Endodermal cell (in vitro differentiated cells): ENCODE measurements at regions not wholly inside any gene's neighbourhood (a gene's known extent, or its start where the extent isn't known, plus 50 kb on each side); places are given as distances from the start of the nearest gene placed in this dataset.

Experiments
- DNase-seq: peaks from one replicate; pipeline ENCODE4 v3.0.0-alpha.2; 2017
- H3K27ac ChIP-seq: 2 replicates; pipeline ENCODE4 v1.5.1; 2013; ENCODE audit warnings: mild to moderate bottlenecking, low read depth, low read length, moderate library complexity
- H3K27me3 ChIP-seq: 2 replicates; pipeline ENCODE4 v1.6.1; 2013; ENCODE audit warnings: mild to moderate bottlenecking, low read length, moderate library complexity; ENCODE audit not compliant: insufficient read depth, control insufficient read depth, poor library complexity, severe bottlenecking
- H3K36me3 ChIP-seq: 2 replicates; pipeline ENCODE4 v1.7.0; 2013; ENCODE audit warnings: mild to moderate bottlenecking, low read length, moderate library complexity; ENCODE audit not compliant: control insufficient read depth, insufficient read depth
- H3K4me1 ChIP-seq: one replicate; pipeline ENCODE4 v1.7.0; 2013; ENCODE audit warnings: low read length; ENCODE audit not compliant: control insufficient read depth, insufficient read depth
- H3K4me3 ChIP-seq: 2 replicates; pipeline ENCODE4 v1.5.1; 2013; ENCODE audit warnings: mild to moderate bottlenecking, low read length, moderate library complexity
- H3K9ac ChIP-seq: 2 replicates; pipeline ENCODE4 v1.6.1; 2013; ENCODE audit warnings: mild to moderate bottlenecking, low read length, moderate library complexity; ENCODE audit not compliant: poor library complexity, severe bottlenecking; ENCODE audit errors: extremely low read depth
- H3K9me3 ChIP-seq: 2 replicates; pipeline ENCODE4 v1.6.1; 2013; ENCODE audit warnings: mild to moderate bottlenecking, low read length, moderate library complexity; ENCODE audit not compliant: control insufficient read depth
- H3K27ac Mint-ChIP-seq: 2 replicates; pipeline ENCODE4 v1.8.0; 2020; ENCODE audit warnings: mixed read lengths
- H3K27me3 Mint-ChIP-seq: 2 replicates; pipeline ENCODE4 v1.8.0; 2021; ENCODE audit warnings: mild to moderate bottlenecking, mixed read lengths; ENCODE audit not compliant: insufficient read depth
- H3K36me3 Mint-ChIP-seq: 2 replicates; pipeline ENCODE4 v1.8.0; 2020; ENCODE audit warnings: low read depth, mixed read lengths
- H3K4me1 Mint-ChIP-seq: 2 replicates; pipeline ENCODE4 v1.8.0; 2020; ENCODE audit warnings: mixed read lengths
- H3K4me3 Mint-ChIP-seq: 2 replicates; pipeline ENCODE4 v1.8.0; 2020; ENCODE audit warnings: mild to moderate bottlenecking, moderate library complexity, mixed read lengths
- H3K9me3 Mint-ChIP-seq: 2 replicates; pipeline ENCODE4 v1.8.0; 2020; ENCODE audit warnings: mild to moderate bottlenecking, mixed read lengths
- CTCF ChIP-seq: fragments of 200-600 bp; sonication (generic); conservative IDR thresholded peaks from 2 replicates; pipeline ENCODE4 v1.5.0; 2021; ENCODE audit warnings: antibody characterized with exemption, mild to moderate bottlenecking
- WGBS, 2 experiments: methylation state at CpG; one replicate each; pipeline versions ENCODE4 v1.1.5 to v1.1.7; 2013; ENCODE audit warnings: missing lambda C conversion rate in 2 of 2, mixed read lengths in 1 of 2; ENCODE audit not compliant: insufficient coverage in 1 of 2, insufficient read length in 1 of 2; 5-methylcytosine and 5-hydroxymethylcytosine counted together

DNA sequence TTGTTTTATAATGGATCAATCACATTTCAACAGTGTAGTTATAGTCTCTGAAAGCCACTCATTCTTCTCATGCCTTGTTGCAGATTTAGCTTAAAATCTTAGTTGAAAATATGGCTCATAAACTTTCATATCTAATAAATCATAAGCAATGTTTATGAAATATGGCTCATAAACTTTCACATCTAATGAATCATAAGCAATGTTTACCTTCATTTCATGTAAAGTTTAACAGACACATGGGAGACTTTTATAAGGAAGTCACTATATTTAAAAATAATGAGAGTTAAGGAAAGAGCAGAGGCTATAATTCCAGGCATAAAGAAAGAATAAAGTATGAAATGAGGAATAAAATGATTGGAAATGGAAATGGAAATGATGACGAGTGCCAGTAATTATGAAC, 1042.1 kb downstream of the FSCB start:
- H3K9me3 ChIP-seq = no peaks in the 10 kb centered on the region
- no peaks in the 10 kb centered on the region for H3K36me3 ChIP-seq
- H3K4me3 ChIP-seq = no peak overlapping the region
- H3K4me3 Mint-ChIP-seq = no peak overlapping the region
- H3K9ac ChIP-seq = no peak overlapping the region
- H3K4me1 ChIP-seq = no peaks in the 10 kb centered on the region
- no peak overlapping the region for H3K27ac Mint-ChIP-seq
- DNase-seq = no peak
- TF ChIP-seq CTCF = no peak
- no peak overlapping the region for H3K27ac ChIP-seq
- H3K27me3 Mint-ChIP-seq = no peaks in the 10 kb centered on the region
- H3K4me1 Mint-ChIP-seq = no peaks in the 10 kb centered on the region
- no peaks in the 10 kb centered on the region for H3K36me3 Mint-ChIP-seq
- H3K9me3 Mint-ChIP-seq = no peaks in the 10 kb centered on the region
- no peaks in the 10 kb centered on the region for H3K27me3 ChIP-seq
- WGBS, 2 experiments = 80 to 85% methylated on average over 1 of the region's 1 CpG

DNA sequence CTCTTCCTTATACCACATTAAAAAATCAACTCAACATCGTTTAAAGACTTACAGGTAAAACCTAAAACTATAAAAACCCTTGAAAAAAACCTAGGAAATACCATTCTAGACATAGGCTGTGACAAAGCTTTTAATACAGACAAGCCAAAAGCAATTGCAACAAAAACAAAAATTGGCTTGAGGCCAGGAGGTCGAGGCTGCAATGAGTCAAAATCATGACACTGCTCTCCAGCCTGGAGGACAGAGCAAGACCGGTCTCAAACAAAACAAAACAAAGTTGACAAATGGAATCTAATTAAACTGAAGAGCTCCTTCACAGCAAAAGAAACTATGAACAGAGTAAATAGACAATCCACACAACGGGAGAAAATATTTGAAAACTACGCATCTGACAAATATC, 1057.8 kb downstream of the FSCB start:
- Histone ChIP-seq H3K9ac (no peak overlapping the region), H3K4me1 (no peaks in the 10 kb centered on the region), H3K27me3 (no peaks in the 10 kb centered on the region), H3K27ac (no peak overlapping the region), H3K9me3 (no peaks in the 10 kb centered on the region), H3K36me3 (no peaks in the 10 kb centered on the region), H3K4me3 (no peak overlapping the region)
- H3K27ac Mint-ChIP-seq = no peak overlapping the region
- H3K9me3 Mint-ChIP-seq = peaks cover 9% of the 10 kb centered on the region
- TF ChIP-seq CTCF = no peak
- H3K4me1 Mint-ChIP-seq = no peaks in the 10 kb centered on the region
- H3K4me3 Mint-ChIP-seq = no peak overlapping the region
- H3K27me3 Mint-ChIP-seq = no peaks in the 10 kb centered on the region
- no peak for DNase-seq
- 93 to 100% methylated on average over 1 to 5 of the region's 5 CpGs for whole genome bisulfite sequencing, 2 experiments
- H3K36me3 Mint-ChIP-seq = no peaks in the 10 kb centered on the region

DNA sequence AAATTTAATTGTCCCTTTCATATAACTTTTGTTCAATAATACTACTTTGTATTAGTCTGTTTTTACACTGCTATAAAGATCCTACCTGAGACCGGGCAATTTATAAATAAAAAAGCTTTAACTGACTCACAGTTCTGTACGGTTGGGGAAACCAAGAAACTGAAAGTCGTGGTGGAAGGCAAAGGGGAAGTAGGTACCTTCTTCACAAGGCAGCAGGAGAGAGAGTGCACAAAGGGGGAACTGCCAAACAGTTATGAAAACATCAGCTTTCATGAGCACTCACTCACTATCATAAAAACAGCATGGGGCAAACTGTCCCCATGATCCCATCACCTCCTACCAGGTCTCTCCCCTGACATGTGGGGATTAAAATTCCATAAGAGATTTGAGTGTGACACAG, 1069.0 kb downstream of the FSCB start:
- H3K27me3 ChIP-seq = no peaks in the 10 kb centered on the region
- WGBS, 2 experiments = 91% methylated on average over 3 of the region's 3 CpGs; no CpG with 5 or more reads in 1 of the 2 experiments
- Mint-ChIP-seq H3K4me1 (no peaks in the 10 kb centered on the region), H3K36me3 (no peaks in the 10 kb centered on the region), H3K27me3 (no peaks in the 10 kb centered on the region), H3K9me3 (peaks cover 2% of the 10 kb centered on the region), H3K27ac (no peak overlapping the region), H3K4me3 (no peak overlapping the region)
- H3K4me3 ChIP-seq = no peak overlapping the region
- no peak for TF ChIP-seq CTCF
- no peaks in the 10 kb centered on the region for H3K4me1 ChIP-seq
- H3K36me3 ChIP-seq = no peaks in the 10 kb centered on the region
- H3K9me3 ChIP-seq = no peaks in the 10 kb centered on the region
- H3K27ac ChIP-seq = no peak overlapping the region
- DNase-seq = no peak
- no peak overlapping the region for H3K9ac ChIP-seq
